Endometrium (tissue), 2 donors: ENCODE measurements at regions not wholly inside any gene's neighbourhood (a gene's known extent, or its start where the extent isn't known, plus 50 kb on each side); places are given as distances from the start of the nearest gene placed in this dataset.
A peak's percentile ranks its signal among the peaks of the same experiment; 100 is the strongest.
"Not testable (repeated sequence)": the region's sequence is repeated elsewhere in the genome, so short reads cannot be mapped to it uniquely, and the experiment has no call there.

Experiments used
- FAIRE-seq: peaks from 2 replicates; lab custom pipeline; 2012; peaks lifted over from hg19 to GRCh38; lab: Jason Lieb, UNC
- donor health status: control.
- donor health status: control.

DNA sequence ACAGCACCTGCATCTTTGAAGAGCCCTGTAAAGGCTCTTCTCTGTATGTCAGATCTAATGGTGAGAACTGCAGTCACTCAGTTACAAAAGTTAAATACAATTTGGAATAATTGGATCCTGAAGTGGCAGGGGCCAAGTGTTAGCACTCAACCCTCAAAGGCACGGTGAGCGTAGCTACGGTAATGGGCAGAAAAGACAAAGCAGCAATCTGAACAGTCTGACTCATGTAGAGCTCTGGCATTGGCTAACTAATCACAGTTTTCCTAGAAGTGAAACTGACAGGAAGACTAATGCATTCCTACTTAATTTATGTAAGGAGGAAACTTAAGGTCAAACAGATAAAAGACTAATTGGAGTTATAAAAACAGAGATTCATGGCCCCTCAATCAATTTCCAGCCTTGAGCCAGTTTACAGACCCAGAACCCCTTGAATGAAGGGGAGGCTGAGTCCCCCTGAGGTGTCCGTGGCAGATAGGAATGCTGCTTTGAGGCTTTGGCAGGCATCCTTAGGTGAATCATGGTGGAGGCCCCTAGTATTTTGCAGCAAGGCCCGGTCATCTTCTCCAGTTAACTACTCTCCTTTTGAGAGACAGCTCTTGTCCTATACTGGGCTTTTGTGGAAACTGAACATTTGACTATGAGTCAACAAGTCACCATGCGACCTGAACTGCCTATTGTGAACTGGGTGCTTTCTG is 450.7 kb downstream of the ZNF33B start:
- not testable (repeated sequence) for FAIRE-seq

DNA sequence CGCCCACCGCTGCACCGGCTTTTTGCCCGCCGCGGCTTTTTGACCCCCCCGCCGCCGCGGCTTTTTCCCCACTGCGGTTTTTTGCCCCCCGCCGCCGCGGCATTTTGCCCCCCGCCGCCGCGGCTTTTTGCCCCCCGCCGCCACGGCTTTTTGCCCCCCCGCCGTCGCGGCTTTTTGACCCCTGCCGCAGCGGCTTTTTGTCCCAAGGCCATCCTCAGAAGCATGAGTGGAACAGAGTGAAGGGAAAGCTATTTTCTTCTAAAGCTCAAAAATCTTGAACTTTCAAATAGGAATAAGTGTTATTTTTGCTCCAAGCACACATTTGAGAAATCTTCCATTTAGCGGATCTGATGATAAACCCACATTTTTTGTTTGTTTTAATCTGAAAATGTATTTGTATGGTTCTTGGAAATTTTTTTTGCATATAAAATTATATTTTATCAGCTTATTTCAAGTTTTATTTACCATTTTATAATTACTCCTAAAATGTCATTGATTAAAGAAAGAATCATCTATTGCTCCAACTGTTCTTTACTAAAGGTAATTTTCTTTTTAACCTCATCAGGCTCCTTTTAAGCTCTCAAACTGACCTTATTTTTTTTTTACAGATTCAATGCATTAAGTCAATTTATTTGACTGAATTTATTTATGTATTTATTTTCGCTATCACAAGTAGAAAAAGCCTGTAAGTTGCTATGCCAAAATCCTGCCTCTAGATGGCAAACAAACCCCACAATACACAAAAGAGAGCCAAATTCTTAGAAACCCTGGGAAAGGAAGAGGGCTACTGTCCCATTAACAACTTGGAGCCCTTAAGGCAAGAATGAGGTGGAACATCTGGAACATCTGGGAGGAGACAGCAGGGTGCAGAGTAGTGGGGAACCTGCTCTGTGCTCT is 460.3 kb downstream of the ZNF33B start:
- FAIRE-seq = peak; percentile 92

DNA sequence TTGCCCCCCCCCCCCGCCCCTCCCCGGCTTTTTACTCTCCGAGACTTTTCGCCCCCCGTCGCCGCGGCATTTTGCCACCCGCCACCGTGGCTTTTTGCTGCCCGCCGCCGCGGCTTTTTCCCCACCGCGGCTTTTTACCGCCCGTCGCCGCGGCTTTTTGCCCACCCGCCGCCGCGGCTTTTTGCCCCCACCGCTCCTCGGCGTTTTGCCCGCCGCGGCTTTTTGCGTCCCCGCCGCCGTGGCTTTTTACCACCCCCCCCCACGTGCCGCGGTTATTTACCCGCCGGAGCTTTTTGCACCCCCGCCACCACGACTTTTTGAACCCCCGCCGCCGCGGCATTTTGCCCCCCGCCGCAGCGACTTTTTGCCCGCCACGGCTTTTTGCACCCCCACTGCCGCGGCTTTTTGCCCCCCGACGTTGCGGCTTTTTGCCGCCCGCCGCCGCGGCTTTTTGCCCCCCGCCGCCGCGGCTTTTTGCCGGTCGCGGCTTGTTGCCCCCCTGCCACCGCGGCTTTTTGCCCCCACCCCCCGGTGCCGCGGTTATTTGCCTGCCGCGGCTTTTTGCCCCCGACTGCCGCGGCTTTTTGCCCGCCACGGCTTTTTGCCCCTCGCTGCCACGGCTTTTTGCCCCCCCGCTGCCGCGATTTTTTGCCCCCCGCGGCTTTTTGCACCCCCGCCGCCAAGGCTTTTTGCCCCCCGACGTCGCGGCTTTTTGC is 461.1 kb downstream of the ZNF33B start:
- FAIRE-seq = no peak

DNA sequence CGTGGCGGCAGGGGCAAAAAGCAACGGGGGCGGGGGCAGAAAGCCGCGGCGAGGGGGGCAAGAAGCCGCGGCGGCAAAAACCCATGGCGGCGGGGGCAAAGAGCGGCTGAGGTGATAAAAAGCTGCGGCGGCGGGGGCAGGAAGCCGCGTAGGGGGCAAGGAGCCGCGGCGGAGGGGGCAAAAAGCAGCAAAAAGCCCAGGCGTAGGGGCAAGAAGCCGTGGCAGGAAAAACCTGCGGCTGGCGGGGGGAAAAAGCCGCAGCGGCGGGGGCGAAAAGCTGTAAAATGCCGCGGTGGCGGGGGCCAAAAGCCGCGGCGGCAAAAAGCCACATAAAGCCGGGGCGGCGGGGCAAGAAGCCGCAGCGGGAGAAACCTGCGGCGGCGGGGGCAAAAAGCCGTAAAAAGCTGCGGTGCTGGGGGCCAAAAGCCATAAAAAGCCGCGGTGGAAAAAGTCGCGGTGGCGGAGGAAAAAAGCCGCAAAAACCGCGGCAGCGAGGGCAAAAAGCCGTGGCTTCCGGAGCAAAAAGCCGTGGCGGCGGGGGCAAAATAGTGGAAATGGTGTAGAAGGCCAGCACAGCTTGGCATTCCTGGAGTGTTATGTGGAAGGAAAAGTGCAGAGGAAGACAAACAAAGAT is 487.8 kb downstream of the ZNF33B start:
- FAIRE-seq = no peak

DNA sequence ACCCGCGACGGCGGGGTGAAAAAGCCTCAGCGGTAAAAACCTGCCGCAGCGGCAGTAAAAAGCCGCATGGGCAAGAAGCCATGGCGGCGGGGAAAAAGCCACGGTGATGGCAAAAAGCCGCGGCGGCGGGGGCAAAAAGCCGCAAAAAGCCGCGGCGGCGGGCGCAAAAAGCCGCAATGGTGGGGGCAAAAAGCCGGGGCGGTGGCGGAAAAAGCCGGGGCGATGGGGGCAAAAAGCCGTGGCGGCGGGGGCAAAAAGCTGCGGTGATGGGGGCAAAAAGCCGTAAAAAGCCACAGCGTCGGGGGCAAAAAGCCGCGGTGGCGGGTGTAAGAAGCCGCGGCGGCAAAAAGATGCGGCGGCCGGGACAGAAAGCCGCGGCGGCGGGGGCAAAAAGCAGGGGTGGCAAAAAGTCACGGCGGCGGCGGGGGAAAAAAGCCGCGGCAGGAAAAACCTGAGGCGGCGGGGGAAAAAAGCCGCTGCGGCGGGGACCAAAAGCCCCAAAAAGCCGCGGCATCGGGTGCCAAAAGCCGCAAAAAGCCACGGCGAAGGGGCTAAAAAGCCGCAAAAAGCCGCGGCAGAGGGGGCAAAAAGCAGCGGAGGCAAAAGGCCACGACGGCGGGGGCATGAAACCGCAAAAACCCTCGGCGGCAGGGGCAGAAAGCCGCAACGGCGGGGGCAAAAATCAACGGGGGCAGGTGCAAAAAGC is 488.5 kb downstream of the ZNF33B start:
- no peak for FAIRE-seq

DNA sequence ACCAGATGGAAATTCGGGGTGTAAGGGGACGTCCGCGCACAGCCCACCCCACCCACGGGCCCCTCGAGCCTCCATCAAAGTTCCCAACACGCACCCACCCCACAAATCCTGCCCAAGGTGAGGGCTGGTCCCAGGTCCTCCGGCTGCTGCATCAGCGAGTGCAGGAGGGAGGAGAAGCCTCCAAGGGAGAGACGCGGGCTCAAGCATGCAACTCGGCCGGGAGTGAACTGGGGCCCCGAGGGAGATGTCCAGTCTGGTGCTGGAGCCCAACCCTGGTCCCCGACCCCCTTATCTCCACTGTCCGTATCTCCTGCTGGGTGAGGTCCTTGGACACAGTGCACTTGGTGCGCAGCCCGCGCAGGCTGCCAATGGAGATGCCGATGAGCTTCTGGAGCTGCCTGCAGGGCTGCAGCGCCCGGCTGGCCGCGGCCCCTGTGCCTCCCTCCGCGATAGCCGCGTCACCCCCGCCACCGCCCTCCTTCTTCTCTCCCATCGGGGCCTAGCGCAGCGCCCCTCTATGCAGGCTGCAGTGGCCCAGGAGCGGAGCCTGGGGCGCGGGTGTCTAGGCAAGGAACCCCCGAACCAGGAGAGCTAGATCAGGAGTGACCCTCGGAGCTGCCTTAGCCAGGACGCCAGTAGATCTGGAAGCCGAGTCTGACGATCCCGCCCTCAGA is 489.2 kb downstream of the ZNF33B start:
- FAIRE-seq = no peak

DNA sequence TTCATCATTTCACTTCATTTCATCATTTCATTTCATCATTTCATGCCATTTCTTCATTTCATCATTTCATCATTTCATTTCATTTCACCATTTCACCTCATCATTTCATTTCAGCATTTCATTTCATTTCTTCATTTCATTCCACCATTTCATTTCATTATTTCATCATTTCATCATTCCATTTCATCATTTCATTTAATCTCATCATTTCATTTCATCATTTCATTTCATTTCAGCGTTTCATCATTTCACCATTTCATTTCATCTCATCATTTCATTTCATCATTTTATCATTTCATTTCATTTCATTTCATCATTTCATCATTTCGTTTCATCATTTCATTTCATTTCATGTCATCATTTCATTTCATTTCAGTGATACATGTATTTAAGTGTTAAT is 492.2 kb downstream of the ZNF33B start:
- peak; percentile 85 for FAIRE-seq

DNA sequence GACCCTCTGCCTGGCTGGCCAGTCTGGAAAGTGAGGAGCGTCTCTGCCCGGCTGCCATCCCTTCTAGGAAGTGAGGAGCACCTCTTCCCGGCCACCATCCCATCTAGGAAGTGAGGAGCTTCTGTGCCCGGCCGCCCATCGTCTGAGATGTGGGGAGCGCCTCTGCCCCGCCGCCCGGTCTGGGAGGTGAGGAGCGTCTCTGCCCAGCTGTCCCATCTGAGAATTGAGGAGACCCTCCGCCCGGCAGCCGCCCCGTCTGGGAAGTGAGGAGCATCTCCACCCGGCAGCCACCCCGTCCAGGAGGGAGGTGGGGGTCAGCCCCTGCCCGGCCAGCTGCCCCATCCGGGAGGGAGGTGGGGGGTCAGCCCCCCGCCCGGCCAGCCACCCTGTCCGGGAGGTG is 500.3 kb downstream of the ZNF33B start:
- not testable (repeated sequence) for FAIRE-seq

DNA sequence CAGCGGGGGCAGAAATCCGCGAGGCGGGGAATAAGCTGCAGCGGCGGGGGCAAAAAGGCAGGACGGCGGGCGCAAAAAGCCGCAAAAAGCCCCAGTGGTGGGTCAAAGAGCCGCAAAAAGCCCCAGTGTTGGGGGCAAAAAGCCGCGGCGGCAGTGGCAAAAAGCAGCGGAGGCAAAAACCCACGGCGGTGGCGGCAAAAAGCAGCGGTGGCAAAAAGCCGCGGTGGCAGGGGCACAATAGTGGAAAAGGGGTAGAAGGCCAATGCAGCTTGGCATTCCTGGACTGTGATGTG is 525.3 kb downstream of the ZNF33B start:
- no peak for FAIRE-seq

DNA sequence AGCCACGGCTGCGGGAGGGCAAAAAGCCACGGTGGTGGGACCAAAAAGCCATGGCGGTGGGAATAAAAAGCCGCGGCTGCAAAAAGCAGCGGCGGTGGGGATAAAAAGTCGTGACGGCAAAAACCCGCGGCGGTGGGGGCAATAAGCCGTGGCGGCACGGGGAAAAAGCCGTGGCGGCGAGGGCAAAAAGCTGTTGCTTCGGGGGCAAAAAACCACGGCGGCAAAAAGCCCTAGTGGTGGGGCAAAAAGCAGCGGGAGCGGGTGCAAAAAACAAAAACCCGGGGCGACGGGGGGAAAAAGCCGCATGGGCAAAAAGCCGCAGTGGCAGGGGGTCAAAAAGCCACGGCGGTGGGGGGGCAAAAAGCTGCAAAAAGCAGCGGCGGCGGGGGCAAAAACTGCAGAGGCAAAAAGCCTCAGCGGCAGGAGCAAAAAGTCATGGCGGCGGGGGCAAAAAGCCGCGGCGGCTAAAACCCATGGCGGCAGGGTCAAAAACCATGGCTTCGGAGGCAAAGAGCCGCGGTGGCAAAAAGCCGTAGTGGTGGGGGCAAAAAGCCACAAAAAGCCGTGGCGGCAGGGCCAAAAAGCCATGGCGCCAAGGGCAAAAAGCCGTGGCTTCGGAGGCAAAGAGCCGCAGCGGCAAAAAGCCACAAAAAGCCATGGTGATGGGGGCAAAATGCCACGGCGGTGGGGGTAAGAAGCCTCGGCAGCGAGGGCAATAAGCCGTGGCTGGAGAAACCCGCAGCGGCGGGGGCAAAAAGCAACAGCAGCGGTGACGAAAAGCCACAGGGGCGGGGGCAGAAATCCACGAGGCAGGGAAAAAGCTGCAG is 525.8 kb downstream of the ZNF33B start:
- no peak for FAIRE-seq

DNA sequence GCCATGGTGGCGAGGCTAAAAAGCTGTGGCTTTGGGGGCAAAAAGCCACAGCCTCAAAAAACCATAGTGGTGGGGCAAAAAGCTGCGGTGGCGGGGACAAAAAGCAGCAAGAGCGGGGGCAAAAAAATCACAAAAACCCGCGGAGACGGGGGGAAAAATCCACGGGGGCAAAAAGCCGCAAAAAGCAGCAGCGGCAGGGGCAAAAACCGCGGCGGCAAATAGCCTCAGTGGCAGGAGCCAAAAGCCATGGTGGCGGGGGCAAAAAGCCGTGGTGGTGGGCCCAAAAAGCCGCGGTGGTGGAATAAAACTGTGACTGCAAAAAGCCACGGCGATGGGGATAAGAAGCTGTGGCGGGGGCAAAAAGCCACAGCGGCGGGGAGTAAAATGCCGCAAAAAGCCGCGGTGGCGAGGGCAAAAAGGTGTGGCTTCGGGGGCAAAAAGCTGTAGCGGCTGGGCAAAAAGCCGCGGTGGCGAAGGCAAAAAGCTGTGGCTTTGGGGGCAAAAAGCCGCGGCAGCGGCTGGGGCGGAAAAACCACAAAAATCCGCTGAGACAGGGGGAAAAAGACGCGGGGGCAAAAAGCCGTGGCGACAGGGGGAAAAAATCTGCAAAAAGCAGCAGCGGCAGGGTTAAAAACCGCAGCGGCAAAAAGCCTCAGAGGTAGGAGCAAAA is 526.6 kb downstream of the ZNF33B start:
- no peak for FAIRE-seq

DNA sequence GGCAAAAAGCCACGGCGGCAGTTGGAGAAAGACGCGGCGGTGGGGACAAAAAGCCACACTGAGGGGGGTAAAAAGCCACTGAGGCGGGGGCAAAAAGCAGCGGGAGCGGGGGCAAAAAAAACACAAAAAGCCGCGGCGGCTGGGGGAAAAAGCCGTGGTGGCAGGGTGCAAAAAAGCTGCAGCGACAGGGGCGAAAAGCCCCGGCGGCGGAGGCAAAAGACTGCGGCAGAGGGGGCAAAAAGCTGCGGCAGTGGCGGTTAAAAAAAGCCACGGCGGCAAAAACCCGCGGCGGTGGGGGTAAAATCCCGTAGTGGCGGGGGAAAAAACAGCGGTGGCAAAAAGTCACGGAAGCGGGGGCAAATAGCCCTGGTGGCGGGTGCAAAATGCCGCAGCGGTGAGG is 527.3 kb downstream of the ZNF33B start:
- FAIRE-seq = no peak
